ENCODE measurements at regions not wholly inside any gene's neighbourhood (a gene's known extent, or its start where the extent isn't known, plus 50 kb on each side); places are given as distances from the start of the nearest gene placed in this dataset.

DNA sequence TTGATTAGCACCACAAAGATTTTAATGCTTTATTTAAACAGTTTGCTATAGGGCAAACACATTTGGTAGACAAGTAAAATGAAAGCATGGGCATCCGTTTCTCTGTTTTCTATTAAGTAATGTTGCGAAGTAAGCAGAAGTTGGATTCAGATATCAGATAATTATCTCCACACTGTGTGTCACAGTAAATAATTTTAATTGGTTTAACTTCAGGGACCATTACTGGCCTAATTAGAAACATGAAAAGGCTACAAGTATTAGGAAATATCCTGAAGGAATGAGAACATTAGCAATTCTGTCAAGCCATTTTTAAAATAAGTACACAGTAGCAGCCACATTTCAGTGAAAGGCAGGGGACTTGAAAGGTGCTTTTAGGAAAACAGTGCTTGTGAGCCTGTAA is 975.4 kb downstream of the NR2F1-AS1 start:
- DNase-seq, result no peak
- intact Hi-C loops (cut with DNase I), result no loop called here
- no peak for ATAC-seq

DNA sequence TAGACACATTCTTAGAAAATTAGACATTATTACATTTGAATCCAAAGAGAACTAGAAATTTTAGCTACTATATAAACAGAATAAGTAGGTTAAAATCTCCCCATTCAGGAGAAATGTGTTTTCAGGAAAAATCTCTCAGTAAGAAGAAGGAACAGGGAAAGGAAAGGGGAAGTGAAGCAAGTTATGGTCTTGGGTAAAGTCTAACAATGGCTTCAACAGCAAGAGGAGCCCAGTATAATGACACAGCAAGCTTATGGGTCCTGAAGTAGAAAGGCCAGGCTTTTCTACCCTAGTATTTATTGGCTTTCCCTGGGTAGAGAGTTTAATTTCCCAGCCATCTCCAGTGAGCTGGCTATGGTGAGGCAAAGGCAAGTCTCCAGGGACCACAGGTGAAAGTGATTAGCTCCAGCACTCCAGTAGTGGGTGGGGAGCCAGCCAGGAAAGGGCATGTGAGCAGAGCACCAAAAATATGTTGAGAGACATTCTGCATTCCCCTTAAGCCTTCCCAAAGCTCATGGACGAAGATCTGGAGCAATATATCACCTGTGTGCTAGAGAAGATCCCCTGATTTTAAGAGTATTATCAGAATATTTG is 981.7 kb downstream of the NR2F1-AS1 start:
- no peak for ATAC-seq
- intact Hi-C loops (cut with DNase I), result no loop called here

DNA sequence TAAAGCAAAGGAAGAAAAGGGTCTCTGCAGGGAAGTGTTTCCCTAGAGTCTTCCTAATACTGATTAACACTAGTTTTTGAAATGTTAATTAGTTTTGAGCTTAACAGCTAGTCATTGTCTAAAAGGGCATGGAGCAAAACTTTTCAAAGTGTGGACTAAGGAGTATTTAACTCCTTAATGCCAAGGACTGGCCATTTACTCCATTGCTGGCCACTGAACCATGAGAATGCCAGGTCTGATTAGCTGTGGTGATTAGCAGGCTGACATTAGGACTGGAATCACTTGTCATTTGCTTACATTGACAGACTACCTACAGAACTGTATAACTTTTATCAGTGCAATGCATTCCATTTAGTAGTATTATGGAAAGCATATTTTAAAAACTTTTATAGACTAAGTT is 987.0 kb downstream of the NR2F1-AS1 start:
- ATAC-seq (no peak), DNase-seq (no peak)
- intact Hi-C loops (cut with DNase I), result no loop called here

More for the DNA sequence above, 981.7 kb downstream of the NR2F1-AS1 start:
- DNase-seq, result no peak

DNA sequence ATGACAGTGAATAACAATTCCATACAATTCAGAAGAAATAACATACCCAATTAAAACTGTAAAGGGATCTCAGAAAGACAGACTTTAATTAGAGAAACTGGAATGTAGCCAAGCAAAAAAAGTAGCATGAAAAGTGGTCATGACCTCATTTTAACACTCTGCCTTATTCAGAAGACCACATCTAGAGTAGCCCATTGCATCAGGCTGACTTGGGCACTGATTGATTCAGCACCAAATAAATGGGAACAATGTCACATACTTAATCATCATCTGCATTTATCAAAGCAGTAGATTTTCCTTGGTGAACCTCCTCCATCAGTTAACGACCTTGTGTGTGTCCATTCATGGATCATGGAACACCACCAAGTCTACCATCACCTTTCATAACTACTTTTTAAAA is 992.1 kb downstream of the NR2F1-AS1 start:
- ATAC-seq (no peak), DNase-seq (no peak)
- intact Hi-C loops (cut with DNase I), result no loop called here

DNA sequence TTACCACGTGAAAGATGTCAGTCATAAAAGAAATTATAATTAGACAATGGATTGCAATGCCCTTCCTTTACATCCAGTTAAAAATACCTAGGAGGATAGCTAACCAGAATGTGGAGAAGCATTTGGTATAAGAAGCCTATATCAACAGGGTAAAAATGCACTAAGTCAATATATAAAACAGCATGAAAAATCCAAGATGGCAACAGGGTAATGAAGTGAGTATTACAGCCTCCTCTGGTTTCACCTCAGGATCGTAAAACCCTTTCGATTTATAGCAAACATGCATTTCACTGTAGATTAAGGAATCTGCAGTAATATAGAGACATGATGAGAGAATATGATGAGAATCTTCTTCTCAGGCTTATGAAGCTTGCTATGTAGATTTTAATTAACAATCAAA is 999.3 kb downstream of the NR2F1-AS1 start:
- no peak for DNase-seq
- no peak for ATAC-seq
- intact Hi-C loops (cut with DNase I), result no loop called here

DNA sequence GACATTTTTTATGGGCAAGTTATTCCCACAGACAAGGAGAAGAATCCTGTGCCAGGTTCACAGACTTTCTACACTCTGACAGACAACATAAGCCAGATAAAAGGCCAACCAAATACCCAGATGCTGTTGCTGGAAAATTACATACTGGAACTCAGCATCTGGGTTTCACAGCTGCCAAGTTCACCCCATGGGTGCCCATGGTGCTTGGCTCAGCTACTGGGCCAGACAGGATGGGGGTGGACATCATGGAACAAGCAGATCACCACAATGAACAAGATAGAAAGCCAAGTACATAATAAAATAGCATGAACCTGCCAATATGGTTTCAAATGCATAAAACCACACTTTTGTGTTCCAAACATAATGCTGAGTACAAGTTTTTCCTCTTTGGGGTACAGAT is 999.8 kb downstream of the NR2F1-AS1 start:
- DNase-seq (no peak), ATAC-seq (no peak)
- intact Hi-C loops (cut with DNase I), result no loop called here

DNA sequence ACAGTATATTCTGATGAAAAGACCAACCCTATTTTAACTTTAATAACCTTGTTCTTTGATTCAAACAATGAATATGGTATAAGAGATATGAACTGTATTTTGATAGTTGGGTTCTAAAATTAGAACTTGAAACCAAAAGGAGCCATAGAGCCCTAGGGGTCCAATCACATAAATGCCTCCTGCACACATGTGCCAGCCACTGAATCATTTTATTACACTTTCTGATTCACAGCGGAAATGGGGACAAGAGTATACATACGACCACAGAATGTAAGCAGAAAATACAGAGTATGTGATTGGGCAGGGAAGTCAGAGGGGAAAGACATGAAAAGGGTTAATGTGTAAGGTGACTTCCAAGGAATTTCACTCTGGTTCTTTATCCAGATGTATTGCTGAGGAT is 1000.2 kb downstream of the NR2F1-AS1 start:
- no peak for ATAC-seq
- intact Hi-C loops (cut with DNase I), result no loop called here
- no peak for DNase-seq

DNA sequence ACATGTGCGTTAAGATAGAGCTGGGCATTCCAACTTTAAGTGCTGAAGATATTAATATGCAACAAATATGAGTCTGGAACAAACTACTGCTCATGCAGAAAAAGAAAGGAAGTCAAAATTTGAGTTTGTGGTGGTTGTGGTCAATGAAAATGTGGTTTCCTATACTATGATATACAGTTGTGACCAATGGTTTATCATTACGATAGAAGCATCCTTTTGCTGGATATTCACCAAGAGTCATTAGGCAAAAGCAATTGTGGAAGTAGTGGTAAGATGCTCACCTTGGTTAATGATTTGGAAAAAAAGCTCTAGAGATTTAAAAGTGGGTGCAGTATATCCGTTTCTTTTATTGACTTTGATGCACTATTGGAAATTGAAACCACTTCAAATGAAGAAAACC is 1007.0 kb downstream of the NR2F1-AS1 start:
- ATAC-seq (no peak), DNase-seq (no peak)
- intact Hi-C loops (cut with DNase I), result no loop called here

DNA sequence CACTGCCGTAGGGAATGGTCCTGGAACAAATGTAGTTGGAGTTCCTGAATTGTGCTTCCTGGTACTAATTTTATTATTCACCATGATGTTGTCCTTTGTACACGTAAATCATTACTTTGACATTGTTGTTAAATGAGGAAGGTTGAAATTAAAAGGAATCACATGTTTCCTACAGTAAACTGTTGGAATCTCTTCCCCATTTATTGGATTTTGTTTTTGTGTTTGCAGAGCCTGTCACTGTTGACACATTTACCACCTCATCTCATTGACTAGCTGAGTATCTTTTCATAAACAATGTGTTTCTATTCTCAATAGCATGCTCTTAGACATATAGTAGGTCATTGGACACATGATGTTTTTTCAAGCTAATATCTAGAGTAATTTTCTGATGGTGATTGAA is 1012.5 kb downstream of the NR2F1-AS1 start:
- ATAC-seq (no peak), DNase-seq (no peak)
- intact Hi-C loops (cut with DNase I), result no loop called here

DNA sequence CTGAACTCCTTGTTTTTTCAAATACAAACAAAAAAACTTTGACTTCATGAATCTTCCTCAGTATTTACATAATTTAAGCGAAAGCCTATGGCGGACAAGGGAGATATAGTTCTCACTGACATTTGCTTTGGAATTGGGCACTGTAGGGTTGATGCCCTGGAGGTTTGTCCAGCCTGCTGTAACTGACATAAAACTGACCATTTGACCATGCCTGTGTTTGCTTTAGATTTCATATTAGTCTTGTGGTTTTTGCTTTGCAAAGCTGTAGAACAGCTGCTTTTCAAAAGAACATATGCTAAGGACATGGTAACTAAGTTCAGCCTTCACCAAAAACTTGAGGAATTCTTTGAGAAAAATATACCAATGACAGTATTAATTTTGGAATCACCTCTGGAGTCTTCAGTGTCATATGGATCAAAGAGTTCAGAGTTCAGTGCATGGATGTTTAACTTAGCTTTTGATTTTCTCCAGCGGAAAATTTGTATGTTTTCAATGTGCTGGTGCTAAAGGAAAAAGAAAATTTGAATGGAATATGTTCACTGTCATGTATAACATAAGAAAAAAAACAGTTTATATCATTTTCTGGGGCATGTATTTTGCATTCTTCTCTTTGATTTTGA is 1013.1 kb downstream of the NR2F1-AS1 start:
- no peak for ATAC-seq
- no peak for DNase-seq
- intact Hi-C loops (cut with DNase I), result no loop called here

DNA sequence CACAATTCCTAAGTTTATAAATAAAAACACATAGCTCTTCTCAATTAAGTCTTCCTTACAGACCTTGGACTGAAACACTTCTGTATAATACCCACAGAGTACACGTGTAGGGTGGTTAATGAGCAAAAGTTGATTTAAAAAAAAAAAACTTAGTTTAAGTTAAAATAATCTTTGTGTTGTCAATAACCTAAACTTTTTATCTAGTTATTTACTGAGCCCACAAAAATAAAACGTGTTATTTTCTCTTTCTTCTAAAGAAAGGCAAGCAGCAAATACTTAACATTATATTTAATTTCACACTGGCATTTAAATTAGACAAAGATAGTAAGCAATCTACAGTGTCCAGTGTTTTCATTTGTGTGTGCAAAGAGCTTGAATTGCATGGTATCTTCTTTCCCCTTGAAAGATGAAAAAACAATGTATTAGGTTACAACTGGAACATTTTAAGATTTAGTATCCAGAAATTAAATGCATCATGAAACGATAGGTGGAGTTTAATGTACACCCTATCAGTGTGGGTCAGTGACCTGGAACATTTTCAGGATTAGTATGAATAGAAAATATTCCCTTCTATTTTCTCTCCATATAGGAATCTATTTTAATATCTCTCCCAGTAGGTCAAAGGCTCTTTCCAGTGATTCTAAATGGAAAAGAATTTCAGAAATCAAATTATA is 1014.8 kb downstream of the NR2F1-AS1 start:
- intact Hi-C loops (cut with DNase I), result no loop called here
- DNase-seq (no peak), ATAC-seq (no peak)

DNA sequence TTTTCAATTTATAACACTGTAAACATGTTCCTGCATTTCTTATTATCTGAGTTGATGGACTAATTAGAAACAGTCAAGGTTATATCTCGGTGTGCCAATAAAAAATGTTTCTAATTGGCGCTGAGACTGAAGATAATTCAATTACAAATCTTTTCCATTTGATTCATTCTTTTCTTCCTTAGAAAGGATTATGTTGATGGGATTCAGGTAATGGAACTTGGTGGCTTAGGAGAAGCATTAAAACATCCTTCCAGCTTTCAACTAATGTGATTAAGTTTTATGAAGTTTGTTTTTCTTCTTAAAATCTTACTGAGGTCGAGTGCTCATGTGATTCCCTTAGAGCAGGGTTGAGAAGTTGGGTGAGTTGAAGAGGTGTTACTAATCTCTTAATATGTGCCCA is 1015.3 kb downstream of the NR2F1-AS1 start:
- intact Hi-C loops (cut with DNase I), result no loop called here
- no peak for DNase-seq
- ATAC-seq, result no peak

DNA sequence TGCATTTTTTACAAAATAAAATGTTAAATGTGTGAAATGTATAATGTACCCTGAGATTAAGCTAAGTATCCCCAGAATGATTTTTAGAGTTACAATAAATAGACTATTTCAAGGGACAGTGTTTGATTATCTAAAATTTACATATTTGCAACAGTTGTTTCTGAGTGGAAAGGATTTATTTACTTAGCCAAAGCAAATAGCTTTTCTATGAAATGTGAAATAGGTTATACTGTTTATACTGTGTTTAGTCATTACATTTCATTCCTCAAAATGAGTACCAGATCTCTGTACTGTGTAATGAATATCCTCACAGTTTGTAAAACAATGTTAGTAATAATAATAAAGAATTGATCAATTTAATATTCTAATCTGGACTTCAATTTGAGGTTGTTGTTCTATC is 1019.0 kb downstream of the NR2F1-AS1 start:
- no peak for ATAC-seq
- intact Hi-C loops (cut with DNase I), result no loop called here
- DNase-seq, result no peak

DNA sequence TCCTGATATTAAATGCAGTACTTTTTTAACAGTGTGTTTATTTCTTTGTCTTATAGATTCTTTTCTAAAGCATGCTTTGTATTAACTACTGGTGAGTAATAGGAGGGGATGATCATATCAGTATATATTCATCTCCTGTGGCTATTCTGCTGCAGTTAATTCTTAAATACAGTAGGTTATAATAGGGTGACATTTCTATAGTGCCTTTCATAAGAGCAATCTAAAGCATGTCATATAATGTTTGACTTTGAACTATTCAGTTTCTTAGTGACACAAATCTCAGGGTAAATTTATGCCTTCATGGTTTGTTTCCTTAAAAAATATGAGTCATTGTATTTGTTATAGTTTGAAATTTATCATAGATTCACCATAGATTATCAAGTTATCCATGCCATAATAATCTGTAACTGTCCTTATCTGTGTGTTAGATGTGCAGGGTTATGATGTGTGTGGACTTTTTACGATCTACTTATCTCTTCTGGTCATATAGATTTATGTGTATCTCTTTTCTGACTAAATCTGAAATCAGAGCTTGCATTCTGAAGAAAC is 1019.5 kb downstream of the NR2F1-AS1 start:
- ATAC-seq (no peak), DNase-seq (no peak)
- intact Hi-C loops (cut with DNase I), result no loop called here

DNA sequence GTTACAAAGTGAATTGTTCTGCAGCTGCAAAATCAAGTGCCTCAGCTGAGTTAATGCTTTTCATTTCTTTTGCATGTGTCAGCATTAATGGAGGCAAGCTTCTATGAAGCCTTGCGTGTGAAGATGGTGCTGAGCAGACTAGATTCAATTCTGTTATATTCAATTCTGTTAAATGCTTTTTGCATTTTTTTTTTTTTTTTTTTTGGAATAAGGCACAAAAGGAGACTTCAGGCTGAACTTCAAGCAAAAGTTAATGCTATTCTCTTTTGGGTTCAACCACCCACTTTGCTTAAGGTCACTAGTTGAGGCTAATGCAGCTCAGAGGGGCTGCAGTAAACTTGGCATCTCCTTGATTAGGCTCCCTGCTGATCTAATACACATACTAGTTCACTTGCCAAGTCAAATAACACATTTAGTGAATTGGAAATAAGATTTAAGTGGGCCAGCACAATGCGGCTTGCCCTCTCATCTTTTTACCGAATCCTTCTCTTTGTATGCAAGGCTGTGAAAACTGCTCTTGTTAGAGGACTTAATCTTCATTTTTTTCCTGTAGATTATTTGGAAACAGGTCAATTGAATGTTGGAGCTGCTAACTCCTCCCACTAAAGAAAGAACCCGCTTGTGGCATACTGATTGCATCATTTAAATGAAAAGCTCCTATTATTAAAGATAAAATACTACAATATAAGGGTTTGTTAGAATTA is 1020.2 kb downstream of the NR2F1-AS1 start:
- ATAC-seq, result no peak
- no peak for DNase-seq
- intact Hi-C loops (cut with DNase I), result no loop called here

DNA sequence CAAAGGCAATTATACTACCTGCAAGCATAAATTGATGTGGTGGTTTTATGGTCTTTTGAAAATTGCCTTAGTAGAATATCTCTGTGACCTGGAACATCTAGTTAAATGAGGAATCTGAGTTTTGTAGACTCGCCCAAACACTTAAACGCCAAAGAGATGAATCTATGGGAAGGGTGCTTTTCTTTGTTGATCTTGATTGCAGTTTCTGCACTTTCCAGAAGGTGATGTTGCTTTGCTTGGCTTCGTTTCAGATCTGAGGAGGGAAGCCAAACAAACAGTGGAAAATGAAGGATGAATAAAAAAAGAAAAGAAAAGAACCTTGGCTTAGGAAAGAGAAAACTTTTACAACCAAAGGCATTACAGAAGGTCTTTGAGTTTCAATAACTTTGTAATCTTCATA is 1021.2 kb downstream of the NR2F1-AS1 start:
- intact Hi-C loops (cut with DNase I), result no loop called here
- DNase-seq, result no peak
- ATAC-seq, result no peak

DNA sequence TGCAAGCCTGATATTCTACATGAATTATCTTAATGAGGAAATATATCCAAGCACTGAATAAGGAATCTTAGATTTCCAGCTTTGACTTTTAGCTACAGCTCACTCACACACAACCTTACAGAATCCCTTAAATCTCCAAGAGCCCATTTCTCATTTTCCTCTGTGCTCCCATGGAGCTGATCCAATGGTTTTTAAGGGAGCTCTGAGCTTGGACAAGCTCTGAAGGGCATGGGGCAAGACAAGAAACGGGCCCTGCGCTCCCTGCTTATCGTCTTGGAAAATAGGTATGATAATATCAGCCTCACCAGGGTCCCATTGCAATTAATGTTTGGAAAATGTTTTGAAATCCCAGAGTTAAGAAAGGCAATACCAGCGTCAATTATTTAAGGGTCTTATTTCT is 1021.7 kb downstream of the NR2F1-AS1 start:
- DNase-seq (no peak), ATAC-seq (no peak)
- intact Hi-C loops (cut with DNase I), result no loop called here

DNA sequence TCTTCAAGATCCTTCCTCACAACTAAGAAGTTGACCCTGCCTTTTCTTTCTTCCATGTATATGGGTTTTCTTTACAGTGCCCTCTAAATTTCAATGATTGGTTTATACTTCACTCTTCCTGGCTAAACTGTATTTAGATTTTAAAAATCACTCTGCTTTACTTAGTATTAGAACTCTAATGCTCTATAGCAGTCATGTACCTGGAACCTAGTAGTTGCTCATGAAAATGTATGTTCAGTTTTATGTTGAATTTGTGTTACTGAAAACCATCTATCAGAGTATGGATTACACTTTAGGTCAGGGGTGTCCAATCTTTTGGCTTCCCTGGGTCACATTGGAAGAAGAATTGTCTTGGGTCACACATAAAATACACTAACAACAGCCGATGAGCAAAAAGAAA is 1024.3 kb downstream of the NR2F1-AS1 start:
- intact Hi-C loops (cut with DNase I), result no loop called here
- ATAC-seq (no peak), DNase-seq (no peak)

DNA sequence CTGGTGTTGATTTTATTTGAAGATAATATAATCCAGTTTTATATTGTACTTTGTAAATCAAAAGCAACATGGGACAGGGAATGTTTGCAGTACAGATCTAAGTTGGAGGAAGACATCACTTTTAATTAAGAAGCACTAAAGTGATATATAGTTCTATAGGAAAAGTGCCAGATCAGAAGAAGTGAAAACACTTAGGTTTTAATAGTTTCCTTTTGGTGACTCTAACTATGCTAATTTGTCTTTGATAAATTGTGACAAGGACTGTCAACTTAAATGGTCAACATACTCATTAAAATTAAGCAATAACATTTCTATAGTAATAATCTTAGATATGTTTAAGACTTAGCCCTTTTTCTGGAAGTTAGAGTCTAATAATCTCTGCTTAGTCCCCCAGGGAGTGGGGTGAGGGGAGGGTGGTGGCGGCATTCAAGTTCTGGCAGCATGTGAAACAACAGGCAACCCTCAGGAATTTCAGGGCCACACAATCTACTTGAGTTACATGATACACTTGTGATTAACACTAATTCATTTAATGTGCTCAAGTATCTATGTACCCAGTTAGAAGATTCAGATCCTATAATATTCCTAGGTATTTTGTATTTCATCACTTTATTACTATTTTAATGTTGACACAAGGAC is 1026.5 kb downstream of the NR2F1-AS1 start:
- no peak for DNase-seq
- no peak for ATAC-seq
- intact Hi-C loops (cut with DNase I), result no loop called here

DNA sequence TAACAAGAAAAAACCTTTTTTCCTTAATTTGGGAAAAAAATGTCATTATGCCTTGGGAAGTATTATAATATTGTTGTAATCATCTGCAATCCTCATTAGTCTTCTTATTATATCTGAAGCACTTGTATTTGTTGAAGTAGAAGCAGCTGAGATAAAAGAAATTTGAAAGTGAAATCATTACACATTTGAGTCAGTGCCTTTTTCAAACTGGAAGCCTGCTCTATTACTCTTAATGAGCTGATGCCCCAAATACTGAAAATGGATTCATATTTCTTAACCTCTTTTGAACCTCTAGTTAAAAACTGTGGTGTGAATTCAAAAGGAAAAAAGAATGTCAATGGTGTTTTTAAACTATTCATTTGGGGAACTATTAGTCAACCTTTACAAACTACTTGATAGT is 1027.7 kb downstream of the NR2F1-AS1 start:
- intact Hi-C loops (cut with DNase I), result no loop called here
- DNase-seq (no peak), ATAC-seq (no peak)

Data from left cardiac atrium (tissue), 4 donors.